Natural killer cell (primary cell): ENCODE measurements at regions not wholly inside any gene's neighbourhood (a gene's known extent, or its start where the extent isn't known, plus 50 kb on each side); places are given as distances from the start of the nearest gene placed in this dataset.

ENCODE experiments used
- ATAC-seq, 3 donors: fragments of 150-1000 bp in 2 of 3; fragments of 200-7000 bp in 1 of 3; cut with Tn5 transposase; 1 replicate in 1 of 3; 2 replicates in 2 of 3; pipeline ENCODE4 v1.10.0; 2021; ENCODE audit warnings: mild to moderate bottlenecking in 2 of 3, moderate library complexity in 2 of 3
- DNase-seq, 2 donors: peaks; one replicate each; pipeline versions ENCODE4 v3.0.0 to v3.0.0-alpha.2; 2013 to 2021; ENCODE audit warnings: mixed read lengths in 1 of 2
- H3K27ac ChIP-seq: one replicate; pipeline ENCODE4 v1.5.1; 2013; ENCODE audit warnings: mild to moderate bottlenecking, low read length
- H3K27me3 ChIP-seq: one replicate; pipeline ENCODE4 v1.6.1; 2013; ENCODE audit warnings: low read length; ENCODE audit not compliant: control insufficient read depth, insufficient read depth
- H3K36me3 ChIP-seq: one replicate; pipeline ENCODE4 v1.6.1; 2013; ENCODE audit warnings: low read length; ENCODE audit not compliant: control insufficient read depth, insufficient read depth
- H3K4me1 ChIP-seq: one replicate; pipeline ENCODE4 v1.6.1; 2013; ENCODE audit warnings: low read length; ENCODE audit not compliant: control insufficient read depth, insufficient read depth
- H3K4me3 ChIP-seq: one replicate; pipeline ENCODE4 v1.5.1; 2013; ENCODE audit warnings: low read length
- H3K9me3 ChIP-seq: one replicate; pipeline ENCODE4 v1.6.1; 2013; ENCODE audit warnings: low read length; ENCODE audit not compliant: control insufficient read depth, insufficient read depth
- H3K27ac Mint-ChIP-seq, 2 donors: one replicate each; pipeline ENCODE4 v1.8.0; 2022; ENCODE audit warnings: mild to moderate bottlenecking in 2 of 2, mixed read lengths in 2 of 2, moderate library complexity in 1 of 2
- H3K27me3 Mint-ChIP-seq, 2 donors: one replicate each; pipeline ENCODE4 v1.8.0; 2022; ENCODE audit warnings: low read depth in 2 of 2, mixed read lengths in 2 of 2
- H3K36me3 Mint-ChIP-seq: one replicate; pipeline ENCODE4 v1.8.0; 2022; ENCODE audit warnings: mixed read lengths
- H3K4me1 Mint-ChIP-seq, 2 donors: one replicate each; pipeline ENCODE4 v1.8.0; 2022; ENCODE audit warnings: mixed read lengths in 2 of 2
- H3K4me3 Mint-ChIP-seq: one replicate; pipeline ENCODE4 v1.8.0; 2022; ENCODE audit warnings: mild to moderate bottlenecking, moderate library complexity, mixed read lengths
- H3K9me3 Mint-ChIP-seq, 2 donors: one replicate each; pipeline ENCODE4 v1.8.0; 2022; ENCODE audit warnings: mixed read lengths in 2 of 2
- CTCF ChIP-seq: fragments of 200-600 bp; IDR thresholded peaks from one replicate; pipeline ENCODE4 v1.8.0; 2022; ENCODE audit warnings: antibody characterized with exemption
- WGBS: methylation state at CpG from one replicate; pipeline ENCODE4 v1.1.7; 2013; ENCODE audit warnings: missing lambda C conversion rate; ENCODE audit not compliant: insufficient coverage; 5-methylcytosine and 5-hydroxymethylcytosine counted together
- intact Hi-C: fragments of 100-400 bp; cut with micrococcal nuclease; formaldehyde crosslinking; loops from one replicate; pipeline ENCODE4 v1.14.2; 2022

GRCh38 chr9:18010492-18010891 lies 431.6 kb downstream of the SH3GL2 start:
- ATAC-seq (no peak), DNase-seq (no peak)
- H3K4me3 ChIP-seq: no peak overlapping the region
- H3K27ac ChIP-seq: no peak overlapping the region
- no peaks in the 10 kb centered on the region for H3K27me3 ChIP-seq
- Mint-ChIP-seq H3K4me3 (no peak overlapping the region), H3K36me3 (no peaks in the 10 kb centered on the region), H3K9me3 (peaks cover 6 to 7% of the 10 kb centered on the region in 2 donors), H3K27ac (no peak overlapping the region), H3K4me1 (no peaks in the 10 kb centered on the region), H3K27me3 (no peaks in the 10 kb centered on the region)
- intact Hi-C loops: no loop called here
- no peaks in the 10 kb centered on the region for H3K4me1 ChIP-seq
- H3K36me3 ChIP-seq: no peaks in the 10 kb centered on the region
- no peaks in the 10 kb centered on the region for H3K9me3 ChIP-seq
- WGBS: 88% methylated on average over 4 of the region's 5 CpGs
- no peak for TF ChIP-seq CTCF

- Mint-ChIP-seq H3K27me3 (no peaks in the 10 kb centered on the region), H3K36me3 (no peaks in the 10 kb centered on the region), H3K27ac (no peak overlapping the region), H3K4me3 (no peak overlapping the region), H3K4me1 (no peaks in the 10 kb centered on the region), H3K9me3 (peaks cover 6 to 7% of the 10 kb centered on the region in 2 donors)
- Histone ChIP-seq H3K9me3 (no peaks in the 10 kb centered on the region), H3K27me3 (no peaks in the 10 kb centered on the region), H3K36me3 (no peaks in the 10 kb centered on the region), H3K4me3 (no peak overlapping the region), H3K4me1 (no peaks in the 10 kb centered on the region), H3K27ac (no peak overlapping the region)
- 92% methylated on average over 4 of the region's 4 CpGs for WGBS
- DNase-seq (no peak), ATAC-seq (no peak)
- intact Hi-C loops: no loop called here
- no peak for TF ChIP-seq CTCF
These were observed 433.3 kb downstream of the SH3GL2 start for GRCh38 chr9:18012170-18012569.

GRCh38 chr9:18014556-18014955 lies 435.7 kb downstream of the SH3GL2 start:
- H3K27me3 Mint-ChIP-seq: no peaks in the 10 kb centered on the region
- no peak overlapping the region for H3K4me3 Mint-ChIP-seq
- WGBS: 72% methylated on average over 3 of the region's 3 CpGs
- Histone ChIP-seq H3K27me3 (no peaks in the 10 kb centered on the region), H3K4me3 (no peak overlapping the region), H3K9me3 (no peaks in the 10 kb centered on the region), H3K36me3 (no peaks in the 10 kb centered on the region), H3K27ac (no peak overlapping the region), H3K4me1 (no peaks in the 10 kb centered on the region)
- no peak for DNase-seq
- no peak for TF ChIP-seq CTCF
- no peaks in the 10 kb centered on the region for H3K4me1 Mint-ChIP-seq
- no peak overlapping the region for H3K27ac Mint-ChIP-seq
- H3K9me3 Mint-ChIP-seq: peaks cover 4 to 10% of the 10 kb centered on the region in 2 donors
- no peaks in the 10 kb centered on the region for H3K36me3 Mint-ChIP-seq
- no peak for ATAC-seq
- intact Hi-C loops: no loop called here

- no peak overlapping the region for H3K4me3 ChIP-seq
- no peaks in the 10 kb centered on the region for H3K36me3 ChIP-seq
- H3K9me3 Mint-ChIP-seq: peaks cover 3 to 9% of the 10 kb centered on the region in 2 donors
- no peaks in the 10 kb centered on the region for H3K4me1 Mint-ChIP-seq
- no peak overlapping the region for H3K27ac ChIP-seq
- H3K4me3 Mint-ChIP-seq: no peak overlapping the region
- ATAC-seq (no peak), DNase-seq (no peak)
- no peak for TF ChIP-seq CTCF
- intact Hi-C loops: no loop called here
- WGBS: 63% methylated on average over 1 of the region's 1 CpG
- H3K4me1 ChIP-seq: no peaks in the 10 kb centered on the region
- no peak overlapping the region for H3K27ac Mint-ChIP-seq
- no peaks in the 10 kb centered on the region for H3K9me3 ChIP-seq
- H3K27me3 Mint-ChIP-seq: no peaks in the 10 kb centered on the region
- no peaks in the 10 kb centered on the region for H3K36me3 Mint-ChIP-seq
- no peaks in the 10 kb centered on the region for H3K27me3 ChIP-seq
These were observed 436.2 kb downstream of the SH3GL2 start for GRCh38 chr9:18015116-18015515.
